ENCODE measurements at regions not wholly inside any gene's neighbourhood (a gene's known extent, or its start where the extent isn't known, plus 50 kb on each side); places are given as distances from the start of the nearest gene placed in this dataset.

DNA sequence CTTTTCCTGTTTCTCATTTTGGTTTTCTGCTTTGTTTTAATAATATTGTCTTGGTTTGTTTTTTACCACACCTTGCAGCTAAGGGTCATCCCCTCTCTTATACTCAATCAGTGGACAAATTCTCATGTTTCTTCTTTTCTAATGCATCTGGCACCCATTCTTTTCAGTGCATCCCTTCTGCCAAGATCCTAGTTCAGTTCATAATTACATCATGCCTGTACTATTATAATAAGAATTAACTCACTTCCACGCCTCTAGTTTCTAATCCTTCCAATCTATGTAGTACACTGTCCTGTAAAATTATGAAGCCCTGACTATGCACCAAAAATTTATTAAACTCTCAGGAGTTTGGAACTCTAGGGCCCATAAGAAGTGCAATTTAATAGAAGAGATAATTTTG is 126.1 kb downstream of the FAT4 start:
- DNase-seq, result no peak

GRCh38 chr4:125444166-125444565 is 129.4 kb downstream of the FAT4 start:
- DNase-seq, result no peak

GRCh38 chr4:125445525-125445924 is 130.8 kb downstream of the FAT4 start:
- DNase-seq, result no peak

DNA sequence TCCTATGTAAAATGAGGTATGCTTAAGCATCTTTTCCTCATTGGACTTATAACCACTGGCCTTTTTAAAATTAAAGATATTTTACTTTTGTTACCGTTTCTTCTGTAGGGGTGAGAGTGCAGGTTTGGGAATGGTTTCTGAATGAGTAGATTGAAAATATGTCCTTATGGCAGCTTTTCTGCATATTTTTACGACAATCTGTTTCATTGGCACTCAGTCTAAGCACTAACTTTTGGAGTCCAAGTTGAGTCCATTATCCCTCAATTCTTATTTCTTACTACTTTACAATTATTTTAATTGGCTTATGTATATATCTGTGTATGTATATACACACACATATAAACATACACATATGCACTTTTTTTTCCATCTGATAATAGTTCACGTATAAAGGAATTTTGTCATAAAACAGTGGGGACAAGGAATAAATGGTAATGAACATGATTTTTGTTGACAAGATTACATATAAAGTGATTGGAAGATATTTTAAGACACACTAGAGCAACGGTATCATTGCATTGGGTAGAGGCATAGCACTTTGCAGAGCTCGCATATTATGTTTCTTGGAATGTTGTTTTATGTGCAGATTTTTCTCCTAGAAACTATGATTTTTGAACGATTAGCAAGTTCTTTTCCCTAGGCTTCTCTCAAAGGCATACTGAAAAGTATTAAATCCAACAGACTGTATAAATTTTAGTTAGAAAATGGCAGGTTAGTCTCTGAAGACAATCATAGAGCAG is 133.0 kb downstream of the FAT4 start:
- DNase-seq, result no peak

DNA sequence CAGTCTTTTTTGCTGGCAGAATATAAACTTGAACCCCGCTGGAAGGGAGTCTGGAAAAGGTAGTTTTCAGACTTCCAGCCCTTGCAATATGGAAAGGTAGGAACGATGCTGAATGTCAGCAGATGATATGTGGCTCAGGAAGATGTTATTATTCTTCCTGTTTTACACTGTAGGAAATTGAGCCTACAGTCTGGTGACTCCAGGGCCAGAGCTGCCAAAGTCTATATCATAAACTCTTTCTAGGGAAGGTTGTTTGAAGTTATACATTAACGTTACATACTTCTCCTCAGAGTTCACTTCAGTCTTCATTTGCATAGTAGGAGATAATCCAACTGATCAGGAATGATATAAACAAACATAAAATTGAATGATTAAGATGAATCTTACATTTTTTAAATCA is 141.3 kb downstream of the FAT4 start:
- DNase-seq, result no peak

- DNase-seq, result no peak
Measured at GRCh38 chr4:125459531-125459930, 144.8 kb downstream of the FAT4 start.

GRCh38 chr4:125461676-125462363 is 147.1 kb downstream of the FAT4 start:
- DNase-seq, result no peak

GRCh38 chr4:125464146-125464545 is 149.4 kb downstream of the FAT4 start:
- no peak for DNase-seq

- DNase-seq, result no peak
Measured at GRCh38 chr4:125481334-125482045, 166.7 kb downstream of the FAT4 start.

- no peak for DNase-seq
Measured at GRCh38 chr4:125482822-125483221, 168.1 kb downstream of the FAT4 start.

- DNase-seq, result no peak
Measured at GRCh38 chr4:125483278-125483677, 168.5 kb downstream of the FAT4 start.

GRCh38 chr4:125484912-125485311 is 170.2 kb downstream of the FAT4 start:
- DNase-seq, result no peak

GRCh38 chr4:125486351-125486750 is 171.6 kb downstream of the FAT4 start:
- DNase-seq, result no peak

DNA sequence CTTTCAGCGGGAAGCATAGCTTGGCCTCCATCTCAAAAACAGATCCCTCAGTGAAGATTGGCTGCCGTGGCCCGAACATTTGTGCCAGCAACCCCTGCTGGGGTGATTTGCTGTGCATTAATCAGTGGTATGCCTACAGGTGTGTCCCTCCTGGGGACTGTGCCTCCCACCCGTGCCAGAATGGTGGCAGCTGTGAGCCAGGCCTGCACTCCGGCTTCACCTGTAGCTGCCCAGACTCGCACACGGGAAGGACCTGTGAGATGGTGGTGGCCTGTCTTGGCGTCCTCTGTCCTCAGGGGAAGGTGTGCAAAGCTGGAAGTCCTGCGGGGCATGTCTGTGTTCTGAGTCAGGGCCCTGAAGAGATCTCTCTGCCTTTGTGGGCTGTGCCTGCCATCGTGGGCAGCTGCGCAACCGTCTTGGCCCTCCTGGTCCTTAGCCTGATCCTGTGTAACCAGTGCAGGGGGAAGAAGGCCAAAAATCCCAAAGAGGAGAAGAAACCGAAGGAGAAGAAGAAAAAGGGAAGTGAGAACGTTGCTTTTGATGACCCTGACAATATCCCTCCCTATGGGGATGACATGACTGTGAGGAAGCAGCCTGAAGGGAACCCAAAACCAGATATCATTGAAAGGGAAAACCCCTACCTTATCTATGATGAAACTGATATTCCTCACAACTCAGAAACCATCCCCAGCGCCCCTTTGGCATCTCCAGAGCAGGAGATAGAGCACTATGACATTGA is 175.4 kb downstream of the FAT4 start:
- DNase-seq, result no peak

GRCh38 chr4:125492957-125493356 is 178.2 kb downstream of the FAT4 start:
- DNase-seq, result no peak

GRCh38 chr4:125497861-125498260 is 183.1 kb downstream of the FAT4 start:
- DNase-seq, result no peak

GRCh38 chr4:125498981-125499380 is 184.2 kb downstream of the FAT4 start:
- DNase-seq, result no peak

- DNase-seq, result no peak
Measured at GRCh38 chr4:125501090-125501489, 186.3 kb downstream of the FAT4 start.

- DNase-seq, result no peak
Measured at GRCh38 chr4:125501568-125501967, 186.8 kb downstream of the FAT4 start.

GRCh38 chr4:125505621-125506020 is 190.9 kb downstream of the FAT4 start:
- no peak for DNase-seq

GRCh38 chr4:125507141-125507540 is 192.4 kb downstream of the FAT4 start:
- no peak for DNase-seq

- DNase-seq, result no peak
Measured at GRCh38 chr4:125511715-125512114, 197.0 kb downstream of the FAT4 start.

GRCh38 chr4:125515016-125515415 is 200.3 kb downstream of the FAT4 start:
- no peak for DNase-seq

Data from 8988T (cell line).